Endothelial cell of umbilical vein (primary cell): ENCODE measurements at regions not wholly inside any gene's neighbourhood (a gene's known extent, or its start where the extent isn't known, plus 50 kb on each side); places are given as distances from the start of the nearest gene placed in this dataset.

Experiments used
- BruUV-seq: library from RNA; stranded (reverse); fragments of 400-500 nt; replicated peaks from 2 replicates; lab custom pipeline; 2021; lab: Mats Ljungman, UMichigan
- CTCF ChIA-PET: fragments of 300-600, 350-600 bp; sonication (Branson Sonifier 250); formaldehyde crosslinking; loops from one replicate; lab custom pipeline; 2021; ENCODE audit warnings: antibody characterized with exemption, inconsistent platforms; lab: Charles Lee
- POLR2A ChIA-PET: fragments of 300-600, 350-600 bp; sonication (Branson Sonifier 250); formaldehyde crosslinking; loops from one replicate; lab custom pipeline; 2021; ENCODE audit warnings: antibody characterized with exemption, inconsistent platforms; lab: Charles Lee
- DNase-seq: peaks from one replicate; pipeline ENCODE4 v3.0.0-alpha.2; 2011; ENCODE audit warnings: low read depth, low spot score
- FAIRE-seq: peaks from 2 replicates; lab custom pipeline; 2011; peaks lifted over from hg19 to GRCh38; lab: Jason Lieb, UNC
- H2AFZ ChIP-seq: 2 replicates; pipeline ENCODE4 v1.6.0; 2012; ENCODE audit warnings: low read depth, low read length, control low read depth, inconsistent platforms
- H3K27ac ChIP-seq: 2 replicates; pipeline ENCODE4 v1.5.1; 2011; ENCODE audit warnings: low read depth, mild to moderate bottlenecking, control low read depth, low read length, moderate library complexity; ENCODE audit not compliant: insufficient read depth
- H3K27me3 ChIP-seq, 2 experiments: 2 replicates each; pipeline versions ENCODE4 v1.6.0 to v1.6.1; 2011; ENCODE audit warnings: low read length in 2 of 2, mixed read lengths in 1 of 2; ENCODE audit not compliant: control insufficient read depth in 2 of 2, insufficient read depth in 2 of 2
- H3K36me3 ChIP-seq, 2 experiments: 2 replicates in 1 of 2; 3 replicates in 1 of 2; pipeline ENCODE4 v1.5.1; 2011; ENCODE audit warnings: low read length in 2 of 2, mild to moderate bottlenecking in 1 of 2, moderate library complexity in 1 of 2; ENCODE audit not compliant: control insufficient read depth in 2 of 2, insufficient read depth in 2 of 2; ENCODE audit errors: extremely low read depth in 1 of 2
- H3K4me1 ChIP-seq: 3 replicates; pipeline ENCODE4 v1.5.1; 2011; ENCODE audit warnings: mild to moderate bottlenecking, low read length; ENCODE audit not compliant: control insufficient read depth, insufficient read depth; ENCODE audit errors: extremely low read depth
- H3K4me2 ChIP-seq: 2 replicates; pipeline ENCODE4 v1.6.1; 2011; ENCODE audit warnings: low read length, control low read depth, mixed read lengths; ENCODE audit not compliant: insufficient read depth
- H3K4me3 ChIP-seq, 3 experiments: fragments of 200-600 bp in 1 of 3; sonication (generic), shearing (Covaris generic) in 1 of 3; replicated peaks in 1 of 3; 2 replicates each; pipeline ENCODE4 v1.5.1; 2011 to 2016; ENCODE audit warnings: control low read depth in 3 of 3, low read length in 3 of 3, mild to moderate bottlenecking in 2 of 3, inconsistent platforms in 1 of 3, low read depth in 1 of 3, moderate library complexity in 1 of 3; ENCODE audit not compliant: insufficient read depth in 1 of 3
- H3K79me2 ChIP-seq: 2 replicates; pipeline ENCODE4 v1.6.0; 2012; ENCODE audit warnings: low read length, inconsistent platforms; ENCODE audit not compliant: control insufficient read depth, insufficient read depth
- H3K9ac ChIP-seq: replicated peaks from 2 replicates; pipeline ENCODE3; 2011; ENCODE audit warnings: low read length, control low read depth; ENCODE audit not compliant: insufficient read depth; ENCODE audit errors: extremely low read depth
- H3K9me1 ChIP-seq: replicated peaks from 3 replicates; pipeline ENCODE4 v1.6.0; 2011; ENCODE audit warnings: mild to moderate bottlenecking, low read length; ENCODE audit not compliant: control insufficient read depth, insufficient read depth; ENCODE audit errors: extremely low read depth
- H3K9me3 ChIP-seq: replicated peaks from 2 replicates; pipeline ENCODE4 v1.5.1; 2012; ENCODE audit warnings: low read length, inconsistent platforms; ENCODE audit not compliant: control insufficient read depth, insufficient read depth
- H4K20me1 ChIP-seq: replicated peaks from 2 replicates; pipeline ENCODE3; 2011; ENCODE audit warnings: mild to moderate bottlenecking, low read length; ENCODE audit not compliant: control insufficient read depth, insufficient read depth; ENCODE audit errors: extremely low read depth
- CTCF ChIP-seq, 2 donors: IDR thresholded peaks; 1 replicate in 1 of 2; 2 replicates in 1 of 2; pipeline ENCODE4 v1.5.1; 2011; ENCODE audit warnings: low read length in 2 of 2, mild to moderate bottlenecking in 2 of 2, moderate library complexity in 2 of 2, control low read depth in 1 of 2, inconsistent platforms in 1 of 2, low read depth in 1 of 2; ENCODE audit not compliant: insufficient read depth in 1 of 2; ENCODE audit errors: extremely low read depth in 1 of 2
- EZH2 ChIP-seq: IDR thresholded peaks from 2 replicates; pipeline ENCODE4 v1.6.1; 2012; ENCODE audit warnings: borderline replicate concordance, low read depth, mild to moderate bottlenecking, moderate library complexity, low read length, inconsistent platforms; ENCODE audit not compliant: severe bottlenecking
- FOS ChIP-seq: IDR thresholded peaks from 2 replicates; pipeline ENCODE4 v1.6.1; 2011; ENCODE audit warnings: mild to moderate bottlenecking, low read length, moderate library complexity, borderline replicate concordance; ENCODE audit not compliant: insufficient read depth
- GATA2 ChIP-seq: IDR thresholded peaks from 2 replicates; pipeline ENCODE4 v1.7.0; 2011; ENCODE audit warnings: low read depth, mild to moderate bottlenecking, moderate library complexity, mixed read lengths, low read length; ENCODE audit not compliant: insufficient read length, insufficient read depth
- JUN ChIP-seq: IDR thresholded peaks from 2 replicates; pipeline ENCODE4 v1.6.1; 2011; ENCODE audit warnings: borderline replicate concordance, low read depth; ENCODE audit not compliant: insufficient read length, insufficient read depth
- MAX ChIP-seq: IDR thresholded peaks from 2 replicates; pipeline ENCODE4 v1.6.1; 2011; ENCODE audit not compliant: insufficient read depth, insufficient read length
- MYC ChIP-seq: IDR thresholded peaks from one replicate; pipeline ENCODE4 v1.6.1; 2011; ENCODE audit warnings: mild to moderate bottlenecking, low read depth, low read length
- POLR2A ChIP-seq: IDR thresholded peaks from 2 replicates; pipeline ENCODE4 v1.6.1; 2012; ENCODE audit warnings: low read depth, mild to moderate bottlenecking, control low read depth, low read length
- POLR2AphosphoS5 ChIP-seq: IDR thresholded peaks from 2 replicates; pipeline ENCODE4 v1.6.1; 2012; ENCODE audit warnings: low read depth, mild to moderate bottlenecking, control low read depth, low read length, moderate library complexity; ENCODE audit not compliant: insufficient read depth
- dilution Hi-C: fragments of 300-500 bp; cut with MboI; formaldehyde crosslinking; loops from one replicate; pipeline ENCODE4 v1.15.0; 2019; ENCODE audit warnings: low sequenced_read_pairs; ENCODE audit not compliant: extremely low pct_ligation_motif_present
- intact Hi-C: fragments of 100-400 bp; cut with micrococcal nuclease; formaldehyde crosslinking; loops from one replicate; pipeline ENCODE4 v1.10.0; 2022

GRCh38 chr11:36945384-36945783, 347.3 kb upstream of the RAG2 start:
- FAIRE-seq (peak; percentile 38), DNase-seq (no peak)
- H3K36me3 ChIP-seq = no peaks in the 10 kb centered on the region
- no peak overlapping the region for H3K27ac ChIP-seq
- H3K9ac ChIP-seq = no peak overlapping the region
- dilution Hi-C loops (no loop called here), intact Hi-C loops (no loop called here)
- no peaks in the 10 kb centered on the region for H3K27me3 ChIP-seq
- no peak overlapping the region for H2AFZ ChIP-seq
- ChIA-PET CTCF (interaction anchor here (1.2 kb wide), 1 partner anchor 1846 kb away, joined by 3 read pairs; no protein-coding TSS in a partner anchor), POLR2A (no interaction called here)
- H3K79me2 ChIP-seq = no peaks in the 10 kb centered on the region
- no TSS peak for BruUV-seq
- no peak overlapping the region for H3K4me3 ChIP-seq
- H3K4me1 ChIP-seq = no peaks in the 10 kb centered on the region
- no peaks in the 10 kb centered on the region for H4K20me1 ChIP-seq
- no peaks in the 10 kb centered on the region for H3K9me1 ChIP-seq
- no peak overlapping the region for H3K4me2 ChIP-seq
- TF ChIP-seq CTCF (IDR thresholded peaks at IDR 0.05; ENCODE audit: extremely low read depth in 1 of 2, insufficient read depth in 1 of 2, low read depth in 1 of 2, low read length in 2 of 2) (peak in 1 of 2 donors; percentile 16), MYC (no peak)
- H3K9me3 ChIP-seq = no peaks in the 10 kb centered on the region

GRCh38 chr11:36933481-36933880, 335.4 kb upstream of the RAG2 start:
- TF ChIP-seq GATA2 = no peak
- TF ChIP-seq MYC = no peak
- no peak for TF ChIP-seq CTCF (IDR thresholded peaks at IDR 0.05; ENCODE audit: extremely low read depth in 1 of 2, insufficient read depth in 1 of 2, low read depth in 1 of 2, low read length in 2 of 2)
- no peak for TF ChIP-seq JUN
- TF ChIP-seq EZH2 = no peak
- TF ChIP-seq POLR2A = no peak
- no peak for TF ChIP-seq POLR2AphosphoS5
- no peak for TF ChIP-seq MAX
- TF ChIP-seq FOS = no peak
- H3K27ac ChIP-seq = no peak overlapping the region
- H4K20me1 ChIP-seq = no peaks in the 10 kb centered on the region
- H3K9me1 ChIP-seq = no peaks in the 10 kb centered on the region
- no TSS peak for BruUV-seq
- no peak overlapping the region for H2AFZ ChIP-seq
- FAIRE-seq = no peak
- H3K4me3 ChIP-seq = no peak overlapping the region
- H3K9me3 ChIP-seq = no peaks in the 10 kb centered on the region
- dilution Hi-C loops (no loop called here), intact Hi-C loops (no loop called here)
- H3K79me2 ChIP-seq = no peaks in the 10 kb centered on the region
- no peak for DNase-seq
- no peaks in the 10 kb centered on the region for H3K4me1 ChIP-seq
- H3K36me3 ChIP-seq = no peaks in the 10 kb centered on the region
- H3K27me3 ChIP-seq = no peaks in the 10 kb centered on the region
- ChIA-PET CTCF (no interaction called here), POLR2A (no interaction called here)
- no peak overlapping the region for H3K4me2 ChIP-seq
- H3K9ac ChIP-seq = no peak overlapping the region
